A673 (cell line): ENCODE measurements at regions not wholly inside any gene's neighbourhood (a gene's known extent, or its start where the extent isn't known, plus 50 kb on each side); places are given as distances from the start of the nearest gene placed in this dataset.
"Not testable (repeated sequence)": the region's sequence is repeated elsewhere in the genome, so short reads cannot be mapped to it uniquely, and the experiment has no call there.

Experiments used
- BruUV-seq: library from RNA; stranded (reverse); fragments of 400-500 nt; replicated peaks from 2 replicates; lab custom pipeline; 2021; lab: Mats Ljungman, UMichigan
- CTCF ChIA-PET: fragments of 300-600 bp; sonication (Branson Sonifier 250); formaldehyde crosslinking; loops from one replicate; lab custom pipeline; 2022; ENCODE audit warnings: antibody characterized with exemption; lab: Charles Lee
- POLR2A ChIA-PET: fragments of 300-600 bp; sonication (Branson Sonifier 250); formaldehyde crosslinking; loops from one replicate; lab custom pipeline; 2022; ENCODE audit warnings: antibody characterized with exemption; ENCODE audit not compliant: low non-redundant PET; lab: Charles Lee
- DNase-seq: peaks from one replicate; pipeline ENCODE4 v3.0.0-alpha.2; 2015; ENCODE audit warnings: low spot score
- H3K27ac ChIP-seq: fragments of 200-600 bp; sonication (generic); 2 replicates; pipeline ENCODE4 v1.5.1; 2016; ENCODE audit warnings: mixed run types, low read depth, mild to moderate bottlenecking, mixed read lengths, antibody characterized with exemption, low read length; ENCODE audit not compliant: poor library complexity, severe bottlenecking
- H3K27me3 ChIP-seq: fragments of 200-600 bp; sonication (generic); replicated peaks from 2 replicates; pipeline ENCODE4 v1.6.1; 2017; ENCODE audit warnings: mixed run types, low read depth, mild to moderate bottlenecking, mixed read lengths, antibody characterized with exemption, low read length; ENCODE audit not compliant: insufficient read depth, poor library complexity
- H3K36me3 ChIP-seq: fragments of 200-600 bp; sonication (generic); 2 replicates; pipeline ENCODE4 v1.6.1; 2016; ENCODE audit warnings: mixed run types, mild to moderate bottlenecking, mixed read lengths, antibody characterized with exemption, low read length; ENCODE audit not compliant: insufficient read depth, poor library complexity, severe bottlenecking
- H3K4me1 ChIP-seq: fragments of 200-600 bp; sonication (generic); 2 replicates; pipeline ENCODE4 v1.6.1; 2017; ENCODE audit warnings: mixed run types, mild to moderate bottlenecking, mixed read lengths, antibody characterized with exemption, low read length; ENCODE audit not compliant: insufficient read depth, poor library complexity, severe bottlenecking
- H3K4me3 ChIP-seq: fragments of 200-600 bp; sonication (generic); 2 replicates; pipeline ENCODE4 v1.5.1; 2016; ENCODE audit warnings: low read depth, mixed run types, mild to moderate bottlenecking, mixed read lengths, low read length; ENCODE audit not compliant: poor library complexity, severe bottlenecking
- H3K9me3 ChIP-seq: fragments of 200-600 bp; sonication (generic); 2 replicates; pipeline ENCODE4 v1.6.1; 2016; ENCODE audit warnings: mixed run types, low read depth, mild to moderate bottlenecking, mixed read lengths, antibody characterized with exemption, low read length; ENCODE audit not compliant: poor library complexity, severe bottlenecking
- EZH2 ChIP-seq: fragments of 200-600 bp; sonication (generic); IDR thresholded peaks from 2 replicates; pipeline ENCODE4 v1.6.1; 2017; ENCODE audit warnings: borderline replicate concordance, low read depth, mild to moderate bottlenecking, mixed read lengths, antibody characterized with exemption, low read length; ENCODE audit not compliant: poor library complexity, severe bottlenecking
- intact Hi-C: fragments of 100-400 bp; cut with micrococcal nuclease; formaldehyde crosslinking; loops from one replicate; pipeline ENCODE4 v1.10.0; 2022; ENCODE audit not compliant: unreplicated experiment
- TF ChIP-seq, protein P1 (sequence below): fragments of 300-800, 200-600 bp; sonication (generic); conservative IDR thresholded peaks from 2 replicates; pipeline ENCODE4 v1.5.1; 2017; ENCODE audit warnings: low read depth, mild to moderate bottlenecking, antibody characterized with exemption, low read length, moderate library complexity, mixed read lengths

DNA sequence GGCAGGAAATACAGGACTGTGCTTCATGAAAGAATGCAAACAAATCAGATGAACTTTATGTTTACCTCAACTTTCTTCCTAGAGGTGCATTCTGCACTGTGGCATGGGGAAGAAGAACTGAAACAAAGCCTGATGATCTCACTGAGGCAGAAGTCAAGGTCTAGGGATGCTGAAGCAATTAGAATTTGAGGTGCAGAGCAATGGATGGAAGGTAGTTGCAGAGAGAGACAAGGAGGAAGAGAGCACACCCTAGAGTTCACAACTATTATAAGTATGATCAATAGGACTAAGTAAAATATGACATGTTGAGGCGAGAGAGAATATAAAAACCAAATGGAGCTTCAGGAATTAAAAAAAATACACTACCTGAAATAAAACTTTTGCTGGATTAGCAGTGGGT is 420.1 kb downstream of the EDEM1 start:
- intact Hi-C loops, result no loop called here
- Histone ChIP-seq H3K4me1 (no peaks in the 10 kb centered on the region), H3K4me3 (no peak overlapping the region), H3K36me3 (no peaks in the 10 kb centered on the region), H3K9me3 (no peaks in the 10 kb centered on the region), H3K27me3 (no peaks in the 10 kb centered on the region), H3K27ac (no peak overlapping the region)
- TF ChIP-seq, protein P1, sequence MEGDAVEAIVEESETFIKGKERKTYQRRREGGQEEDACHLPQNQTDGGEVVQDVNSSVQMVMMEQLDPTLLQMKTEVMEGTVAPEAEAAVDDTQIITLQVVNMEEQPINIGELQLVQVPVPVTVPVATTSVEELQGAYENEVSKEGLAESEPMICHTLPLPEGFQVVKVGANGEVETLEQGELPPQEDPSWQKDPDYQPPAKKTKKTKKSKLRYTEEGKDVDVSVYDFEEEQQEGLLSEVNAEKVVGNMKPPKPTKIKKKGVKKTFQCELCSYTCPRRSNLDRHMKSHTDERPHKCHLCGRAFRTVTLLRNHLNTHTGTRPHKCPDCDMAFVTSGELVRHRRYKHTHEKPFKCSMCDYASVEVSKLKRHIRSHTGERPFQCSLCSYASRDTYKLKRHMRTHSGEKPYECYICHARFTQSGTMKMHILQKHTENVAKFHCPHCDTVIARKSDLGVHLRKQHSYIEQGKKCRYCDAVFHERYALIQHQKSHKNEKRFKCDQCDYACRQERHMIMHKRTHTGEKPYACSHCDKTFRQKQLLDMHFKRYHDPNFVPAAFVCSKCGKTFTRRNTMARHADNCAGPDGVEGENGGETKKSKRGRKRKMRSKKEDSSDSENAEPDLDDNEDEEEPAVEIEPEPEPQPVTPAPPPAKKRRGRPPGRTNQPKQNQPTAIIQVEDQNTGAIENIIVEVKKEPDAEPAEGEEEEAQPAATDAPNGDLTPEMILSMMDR, result no peak
- no peak for TF ChIP-seq EZH2
- BruUV-seq, result no TSS peak
- ChIA-PET POLR2A (no interaction called here), CTCF (no interaction called here)
- no peak for DNase-seq

DNA sequence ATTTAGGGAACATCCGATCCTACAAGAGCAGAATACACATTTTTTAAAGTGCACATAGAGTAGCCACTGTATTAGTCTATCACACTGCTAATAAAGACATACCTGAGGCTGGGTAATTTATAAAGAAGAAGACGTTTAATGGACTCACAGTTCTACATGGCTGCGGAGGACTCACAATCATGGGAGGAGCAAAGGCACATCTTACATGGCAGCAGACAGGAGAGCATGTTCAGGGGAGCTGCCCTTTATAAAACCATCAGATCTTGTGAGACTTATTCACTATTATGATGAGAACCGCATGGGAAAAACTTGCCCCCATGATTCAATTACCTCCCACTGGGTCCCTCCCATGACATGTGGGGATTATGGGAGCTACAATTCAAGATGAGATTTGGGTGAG is 421.5 kb downstream of the EDEM1 start:
- H3K27me3 ChIP-seq, POLR2A ChIA-PET, BruUV-seq, H3K4me3 ChIP-seq, intact Hi-C loops, CTCF ChIA-PET, H3K27ac ChIP-seq, H3K36me3 ChIP-seq, H3K9me3 ChIP-seq, DNase-seq, H3K4me1 ChIP-seq: not testable (repeated sequence)

DNA sequence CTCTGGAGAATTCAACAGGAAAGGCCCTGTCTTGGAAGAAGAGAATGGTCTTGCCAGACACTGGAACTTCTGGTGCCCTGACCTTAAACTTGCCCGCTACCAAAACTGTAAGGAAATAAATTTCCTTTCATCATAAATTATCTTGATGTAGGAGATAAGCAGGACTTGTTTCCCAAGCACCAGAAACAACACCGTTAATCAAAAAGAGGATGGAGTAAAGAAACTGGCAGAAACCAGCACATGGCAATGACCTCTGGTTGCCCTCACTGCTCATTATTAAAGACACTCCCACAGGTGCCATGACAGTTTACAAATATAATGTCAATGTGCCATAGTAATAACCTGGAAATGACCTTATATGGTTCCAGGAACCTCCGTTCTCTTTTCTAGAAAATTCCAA is 426.1 kb downstream of the EDEM1 start:
- CTCF ChIA-PET, result no interaction called here
- H3K27ac ChIP-seq, result no peak overlapping the region
- H3K4me3 ChIP-seq, result no peak overlapping the region
- no peak for DNase-seq
- no peaks in the 10 kb centered on the region for H3K27me3 ChIP-seq
- POLR2A ChIA-PET, result no interaction called here
- H3K36me3 ChIP-seq, result no peaks in the 10 kb centered on the region
- no TSS peak for BruUV-seq
- TF ChIP-seq, protein P1, result no peak
- no peak for TF ChIP-seq EZH2
- no peaks in the 10 kb centered on the region for H3K9me3 ChIP-seq
- intact Hi-C loops, result no loop called here
- no peaks in the 10 kb centered on the region for H3K4me1 ChIP-seq

DNA sequence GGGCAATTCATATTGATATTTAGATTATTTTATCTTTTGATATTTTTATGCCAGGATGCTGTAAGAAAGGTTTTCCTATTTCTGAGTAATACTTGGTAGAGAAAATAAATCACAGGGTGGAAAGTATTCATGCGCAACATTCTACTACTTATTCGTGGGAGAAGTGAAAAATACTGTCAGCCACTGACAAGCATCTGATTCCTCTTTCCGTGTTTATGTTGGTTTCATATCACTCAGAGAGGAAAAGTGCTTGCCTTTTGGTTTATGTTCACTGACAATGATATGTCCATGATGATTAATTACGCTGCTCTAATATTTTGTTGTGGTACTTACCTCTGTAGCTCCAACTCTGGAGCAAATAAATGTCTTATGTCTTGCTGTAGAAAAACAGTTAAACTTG is 429.4 kb downstream of the EDEM1 start:
- BruUV-seq, result no TSS peak
- Histone ChIP-seq H3K4me3 (no peak overlapping the region), H3K9me3 (no peaks in the 10 kb centered on the region), H3K27me3 (no peaks in the 10 kb centered on the region), H3K36me3 (no peaks in the 10 kb centered on the region), H3K4me1 (no peaks in the 10 kb centered on the region), H3K27ac (no peak overlapping the region)
- no peak for TF ChIP-seq EZH2
- ChIA-PET CTCF (no interaction called here), POLR2A (no interaction called here)
- DNase-seq, result no peak
- intact Hi-C loops, result no loop called here
